Superior temporal gyrus (tissue), 1 donor: ENCODE measurements at regions not wholly inside any gene's neighbourhood (a gene's known extent, or its start where the extent isn't known, plus 50 kb on each side); places are given as distances from the start of the nearest gene placed in this dataset.
"Not testable (repeated sequence)": the region's sequence is repeated elsewhere in the genome, so short reads cannot be mapped to it uniquely, and the experiment has no call there.

Experiments
- DNase-seq: peaks from one replicate; pipeline ENCODE4 v3.0.0-alpha.2; 2016; ENCODE audit errors: extremely low spot score

- not testable (repeated sequence) for DNase-seq
These were observed 4157.8 kb upstream of the TPTE start for GRCh38 chr21:6363591-6363990.

DNA sequence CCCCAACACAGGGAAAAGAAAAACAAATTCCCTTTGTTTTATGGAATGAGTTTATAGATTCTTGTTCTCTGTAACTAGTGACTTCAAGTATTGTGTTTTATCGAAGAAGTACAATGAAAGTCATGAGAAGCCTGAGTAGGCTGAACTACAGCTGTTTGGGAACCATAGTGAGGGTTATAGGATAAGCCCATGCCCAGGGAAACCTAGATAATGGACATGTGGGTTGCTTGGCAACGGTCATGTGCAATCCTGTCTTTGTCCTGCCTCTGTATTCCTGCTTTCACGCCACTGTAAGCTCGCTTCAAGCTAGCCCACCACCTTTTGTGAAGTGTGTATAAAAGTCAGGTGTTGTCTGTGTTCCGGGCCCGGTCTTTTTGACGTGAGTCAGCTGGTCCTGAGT lies 4152.6 kb upstream of the TPTE start:
- peak; percentile 38 for DNase-seq

DNA sequence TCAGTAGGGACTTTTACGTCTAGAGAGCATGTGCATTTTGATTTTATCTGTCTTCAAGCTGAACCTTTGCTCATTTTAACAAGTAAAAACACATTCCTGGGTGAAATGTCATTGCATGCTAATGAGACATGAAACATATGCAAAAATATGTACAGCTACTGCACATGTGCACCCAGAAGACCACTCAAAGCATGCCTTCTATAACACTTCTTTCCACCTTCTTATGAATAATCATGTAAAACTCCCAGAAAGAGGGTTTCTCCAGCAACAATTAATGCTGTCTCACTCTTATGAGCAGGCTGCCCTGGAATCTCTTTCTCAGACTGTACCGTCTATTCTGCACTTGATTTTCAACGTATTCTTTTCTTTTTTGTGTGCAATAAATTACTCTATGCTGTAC lies 4148.1 kb upstream of the TPTE start:
- DNase-seq: peak; percentile 5

DNA sequence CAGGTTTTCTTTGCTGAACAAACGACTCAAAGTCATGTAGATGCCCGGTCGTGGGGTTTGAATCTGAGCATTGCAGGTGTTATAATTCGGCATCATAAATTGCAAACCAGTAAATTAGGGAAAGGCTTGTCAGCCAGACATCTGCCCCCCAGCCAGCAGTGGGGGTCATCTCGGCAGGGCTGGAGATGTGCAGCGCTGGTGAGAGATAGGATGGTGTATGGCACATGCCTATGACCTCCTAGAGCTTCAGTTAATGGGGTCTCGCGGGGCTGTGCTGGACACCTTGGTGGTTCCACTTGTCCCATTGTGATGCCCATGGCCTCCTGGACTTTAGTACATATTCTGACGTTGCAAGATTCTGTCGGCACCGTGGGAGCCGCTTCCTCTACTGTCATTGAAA lies 4147.2 kb upstream of the TPTE start:
- DNase-seq: peak; percentile 21

DNA sequence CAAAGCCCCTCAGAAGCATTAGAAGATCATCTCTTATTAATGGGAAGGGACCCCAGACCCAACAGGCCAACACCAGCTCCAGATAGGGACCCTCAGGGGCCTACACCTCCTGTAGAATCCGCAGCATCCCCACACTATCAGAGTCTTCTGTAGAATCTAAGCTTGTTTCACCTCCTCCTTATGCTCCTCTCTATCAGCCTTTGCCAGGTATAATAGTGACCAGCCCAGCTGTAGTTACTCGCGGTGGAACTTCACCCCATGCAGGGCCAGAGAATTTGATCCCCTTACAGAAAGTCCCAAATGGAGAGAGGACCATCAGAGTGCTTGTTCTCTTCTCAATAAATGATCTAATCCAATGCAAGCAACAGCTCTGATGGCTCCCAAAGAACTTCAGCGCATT lies 4146.5 kb upstream of the TPTE start:
- peak; percentile 8 for DNase-seq

GRCh38 chr21:6375776-6376175 lies 4145.6 kb upstream of the TPTE start:
- DNase-seq: not testable (repeated sequence)

GRCh38 chr21:6376321-6377070 lies 4144.9 kb upstream of the TPTE start:
- DNase-seq: not testable (repeated sequence)
